MCF 10A (cell line): ENCODE measurements at regions not wholly inside any gene's neighbourhood (a gene's known extent, or its start where the extent isn't known, plus 50 kb on each side); places are given as distances from the start of the nearest gene placed in this dataset.

Experiments
- BruUV-seq: library from RNA; stranded (reverse); fragments of 400-500 nt; replicated peaks from 2 replicates; lab custom pipeline; 2021; lab: Mats Ljungman, UMichigan
- CTCF ChIA-PET: fragments of 300-600 bp; sonication (Branson Sonifier 250); formaldehyde crosslinking; extraction: SDS; loops from one replicate; lab custom pipeline; 2021; ENCODE audit warnings: antibody characterized with exemption, inconsistent platforms; lab: Yijun Ruan, JAX
- POLR2A ChIA-PET: fragments of 300-600, 350-650 bp; sonication (Branson Sonifier 250); formaldehyde crosslinking; extraction: SDS; loops from one replicate; lab custom pipeline; 2020; ENCODE audit warnings: antibody characterized with exemption, inconsistent platforms; lab: Yijun Ruan, JAX
- DNase-seq: peaks from one replicate; pipeline ENCODE4 v3.0.0-alpha.2; 2018; ENCODE audit not compliant: unreplicated experiment
- H3K27ac Mint-ChIP-seq: one replicate; pipeline ENCODE4 v1.8.0; 2022; ENCODE audit warnings: mild to moderate bottlenecking, low read depth, mixed read lengths; ENCODE audit not compliant: unreplicated experiment
- H3K27me3 Mint-ChIP-seq: one replicate; pipeline ENCODE4 v1.8.0; 2022; ENCODE audit warnings: mixed read lengths; ENCODE audit not compliant: insufficient read depth, unreplicated experiment
- H3K36me3 Mint-ChIP-seq: one replicate; pipeline ENCODE4 v1.8.0; 2022; ENCODE audit warnings: mild to moderate bottlenecking, moderate library complexity, mixed read lengths; ENCODE audit not compliant: insufficient read depth, unreplicated experiment
- H3K4me1 Mint-ChIP-seq: one replicate; pipeline ENCODE4 v1.8.0; 2022; ENCODE audit warnings: mixed read lengths; ENCODE audit not compliant: insufficient read depth, unreplicated experiment
- H3K4me3 Mint-ChIP-seq: one replicate; pipeline ENCODE4 v1.8.0; 2022; ENCODE audit warnings: mild to moderate bottlenecking, moderate library complexity, mixed read lengths; ENCODE audit not compliant: unreplicated experiment
- H3K9me3 Mint-ChIP-seq: one replicate; pipeline ENCODE4 v1.8.0; 2022; ENCODE audit warnings: mixed read lengths; ENCODE audit not compliant: unreplicated experiment
- intact Hi-C: fragments of 100-400 bp; cut with micrococcal nuclease; formaldehyde crosslinking; loops from 2 replicates; pipeline ENCODE4 v1.14.1; 2022
- TF ChIP-seq, protein P1 (sequence below): fragments of 200-600 bp; IDR thresholded peaks from one replicate; pipeline ENCODE4 v1.8.0; 2022; ENCODE audit warnings: antibody characterized with exemption, mild to moderate bottlenecking; ENCODE audit not compliant: unreplicated experiment

DNA sequence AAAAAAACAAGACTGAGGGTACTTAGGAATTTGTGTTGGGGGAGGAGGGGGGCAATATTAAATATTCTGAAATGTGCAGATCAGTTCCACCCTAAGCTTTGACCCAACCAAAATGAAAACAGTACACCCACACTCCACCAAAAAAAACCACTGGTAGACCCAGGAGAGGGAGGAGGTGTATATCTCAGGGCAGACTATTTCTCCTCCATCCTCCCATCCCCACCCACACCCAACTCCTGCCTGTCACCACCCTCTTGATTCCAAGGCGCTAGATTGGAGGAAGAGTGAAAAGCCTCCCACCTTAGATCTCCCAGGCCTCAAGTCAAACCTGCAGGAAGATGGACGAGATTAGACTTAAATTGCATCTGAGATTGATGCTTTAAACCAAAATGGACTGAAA, 76.6 kb upstream of the SRD5A3 start:
- H3K27me3 Mint-ChIP-seq, result peaks cover 9% of the 10 kb centered on the region
- POLR2A ChIA-PET, result no interaction called here

DNA sequence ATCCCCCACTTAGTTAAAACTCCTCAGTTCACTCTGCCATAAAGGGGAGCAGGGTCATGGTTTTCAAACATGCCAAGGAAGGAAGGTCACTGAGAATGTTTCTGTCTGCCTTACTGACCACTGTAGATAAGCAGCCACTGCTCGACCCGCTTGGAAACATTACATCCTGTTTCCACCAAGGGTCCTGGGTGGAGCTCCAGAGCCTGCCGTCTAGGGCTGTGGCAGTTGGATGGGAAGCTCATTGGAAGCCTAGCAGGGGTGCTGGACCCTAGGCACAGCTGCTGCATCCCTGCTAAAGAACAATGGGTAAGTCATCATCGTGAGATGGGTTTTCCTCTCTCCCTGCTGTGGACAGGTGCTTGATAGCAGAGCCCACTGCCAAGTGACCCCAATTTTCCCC, 76.0 kb upstream of the SRD5A3 start:
- H3K9me3 Mint-ChIP-seq, result no peaks in the 10 kb centered on the region
- no TSS peak for BruUV-seq
- CTCF ChIA-PET, result interaction anchor here (0.6 to 1.2 kb wide), 3 partner anchors 9 to 120 kb away, joined by 3 read pairs; no protein-coding TSS in a partner anchor

More for the DNA sequence above, 76.6 kb upstream of the SRD5A3 start:
- no peak for DNase-seq
- no peak overlapping the region for H3K27ac Mint-ChIP-seq
- no peaks in the 10 kb centered on the region for H3K9me3 Mint-ChIP-seq
- CTCF ChIA-PET, result interaction anchor here (0.6 to 0.7 kb wide), 2 partner anchors 11 to 119 kb away, joined by 3 read pairs; no protein-coding TSS in a partner anchor
- TF ChIP-seq, protein P1, sequence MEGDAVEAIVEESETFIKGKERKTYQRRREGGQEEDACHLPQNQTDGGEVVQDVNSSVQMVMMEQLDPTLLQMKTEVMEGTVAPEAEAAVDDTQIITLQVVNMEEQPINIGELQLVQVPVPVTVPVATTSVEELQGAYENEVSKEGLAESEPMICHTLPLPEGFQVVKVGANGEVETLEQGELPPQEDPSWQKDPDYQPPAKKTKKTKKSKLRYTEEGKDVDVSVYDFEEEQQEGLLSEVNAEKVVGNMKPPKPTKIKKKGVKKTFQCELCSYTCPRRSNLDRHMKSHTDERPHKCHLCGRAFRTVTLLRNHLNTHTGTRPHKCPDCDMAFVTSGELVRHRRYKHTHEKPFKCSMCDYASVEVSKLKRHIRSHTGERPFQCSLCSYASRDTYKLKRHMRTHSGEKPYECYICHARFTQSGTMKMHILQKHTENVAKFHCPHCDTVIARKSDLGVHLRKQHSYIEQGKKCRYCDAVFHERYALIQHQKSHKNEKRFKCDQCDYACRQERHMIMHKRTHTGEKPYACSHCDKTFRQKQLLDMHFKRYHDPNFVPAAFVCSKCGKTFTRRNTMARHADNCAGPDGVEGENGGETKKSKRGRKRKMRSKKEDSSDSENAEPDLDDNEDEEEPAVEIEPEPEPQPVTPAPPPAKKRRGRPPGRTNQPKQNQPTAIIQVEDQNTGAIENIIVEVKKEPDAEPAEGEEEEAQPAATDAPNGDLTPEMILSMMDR, result no peak
- BruUV-seq, result no TSS peak
- intact Hi-C loops, result no loop called here
- no peak overlapping the region for H3K4me3 Mint-ChIP-seq
- H3K4me1 Mint-ChIP-seq, result peaks cover 5% of the 10 kb centered on the region
- H3K36me3 Mint-ChIP-seq, result peaks cover 5% of the 10 kb centered on the region

DNA sequence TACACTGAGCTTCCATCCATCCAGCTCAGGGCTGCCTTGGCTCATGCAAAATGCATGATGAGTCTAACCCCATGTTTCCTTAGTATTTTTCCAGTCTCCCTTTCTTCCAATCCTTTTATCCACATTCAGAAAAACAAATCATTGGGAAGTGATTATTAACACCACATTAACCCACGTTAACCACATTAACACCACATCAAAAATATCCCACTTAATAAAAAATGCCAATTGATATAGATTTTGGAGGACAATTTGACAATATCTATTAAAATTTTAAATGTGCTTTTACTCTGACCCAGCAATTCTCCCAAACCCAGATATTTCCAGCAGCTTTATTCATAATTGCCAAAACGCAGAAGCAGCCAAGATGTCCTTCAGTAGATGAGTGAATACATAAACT, 75.6 kb upstream of the SRD5A3 start:
- Mint-ChIP-seq H3K27ac (no peak overlapping the region), H3K27me3 (peaks cover 19% of the 10 kb centered on the region), H3K9me3 (no peaks in the 10 kb centered on the region), H3K36me3 (peaks cover 5% of the 10 kb centered on the region), H3K4me3 (no peak overlapping the region), H3K4me1 (peaks cover 5% of the 10 kb centered on the region)
- ChIA-PET CTCF (interaction anchor here (0.7 to 1.2 kb wide), 2 partner anchors 9 to 120 kb away, joined by 3 read pairs; no protein-coding TSS in a partner anchor), POLR2A (interaction anchor here (0.7 kb wide), 1 partner anchor 46 kb away, joined by 3 read pairs; no protein-coding TSS in a partner anchor)
- TF ChIP-seq, protein P1, result no peak
- intact Hi-C loops, result no loop called here
- no TSS peak for BruUV-seq
- DNase-seq, result no peak

More for the DNA sequence above, 76.0 kb upstream of the SRD5A3 start:
- TF ChIP-seq, protein P1, result no peak
- Mint-ChIP-seq H3K4me1 (peaks cover 5% of the 10 kb centered on the region), H3K4me3 (no peak overlapping the region), H3K36me3 (peaks cover 5% of the 10 kb centered on the region), H3K27me3 (peaks cover 14% of the 10 kb centered on the region), H3K27ac (no peak overlapping the region)
- intact Hi-C loops, result no loop called here
- POLR2A ChIA-PET, result no interaction called here
- no peak for DNase-seq

DNA sequence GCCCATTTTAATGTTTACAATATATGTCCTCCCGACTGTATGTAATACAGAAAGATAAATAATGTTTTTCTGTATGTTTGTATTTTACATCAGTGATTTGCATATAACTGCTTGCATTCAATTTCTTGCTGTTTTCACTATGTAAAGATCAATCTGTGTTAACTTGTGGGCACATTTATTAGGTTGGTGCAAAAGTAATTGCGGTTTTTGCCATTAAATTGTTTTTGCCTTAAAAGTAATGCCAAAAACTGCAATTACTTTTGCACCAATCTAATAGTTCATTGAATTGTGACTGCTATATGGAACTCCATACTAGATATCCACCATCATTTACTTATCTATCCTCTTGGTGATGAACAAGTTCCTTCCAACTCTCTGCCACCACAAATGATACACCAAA, 73.9 kb upstream of the SRD5A3 start:
- no peak for DNase-seq
- ChIA-PET POLR2A (no interaction called here), CTCF (no interaction called here)
- intact Hi-C loops, result no loop called here
- H3K36me3 Mint-ChIP-seq, result peaks cover 5% of the 10 kb centered on the region
- BruUV-seq, result no TSS peak
- H3K27ac Mint-ChIP-seq, result no peak overlapping the region
- H3K4me1 Mint-ChIP-seq, result peaks cover 5% of the 10 kb centered on the region
- no peaks in the 10 kb centered on the region for H3K9me3 Mint-ChIP-seq
- H3K27me3 Mint-ChIP-seq, result peaks cover 24% of the 10 kb centered on the region
- no peak overlapping the region for H3K4me3 Mint-ChIP-seq
- TF ChIP-seq, protein P1, result no peak
